Peyer's patch (tissue), 4 donors: ENCODE measurements at regions not wholly inside any gene's neighbourhood (a gene's known extent, or its start where the extent isn't known, plus 50 kb on each side); places are given as distances from the start of the nearest gene placed in this dataset.

Source experiments
- CTCF ChIP-seq, 6 experiments: fragments of 450-650 bp in 4 of 6; fragments of 200-600 bp in 2 of 6; sonication (generic) in 1 of 6; IDR thresholded peaks; one replicate each; pipeline ENCODE4 v1.5.1; 2017 to 2019; ENCODE audit warnings: antibody characterized with exemption in 6 of 6, mild to moderate bottlenecking in 3 of 6, moderate library complexity in 1 of 6
- POLR2A ChIP-seq, 2 donors: fragments of 450-650 bp; IDR thresholded peaks; one replicate each; pipeline ENCODE4 v1.5.1; 2017; ENCODE audit warnings: antibody characterized with exemption in 2 of 2, mild to moderate bottlenecking in 2 of 2, moderate library complexity in 2 of 2

- TF ChIP-seq POLR2A (IDR thresholded peaks at IDR 0.05) (no peak), CTCF (IDR thresholded peaks at IDR 0.05) (no peak)
Observed at GRCh38 chr10:93166134-93166533, 92.4 kb downstream of the CYP26A1 start.
